GM13977 (cell line): ENCODE measurements at regions not wholly inside any gene's neighbourhood (a gene's known extent, or its start where the extent isn't known, plus 50 kb on each side); places are given as distances from the start of the nearest gene placed in this dataset.
"Not testable (repeated sequence)": the region's sequence is repeated elsewhere in the genome, so short reads cannot be mapped to it uniquely, and the experiment has no call there.

ENCODE experiments used
- DNase-seq: peaks from one replicate; pipeline ENCODE4 v3.0.0; 2012; ENCODE audit warnings: low spot score
- in situ Hi-C: fragments of 300-500 bp; cut with MboI; formaldehyde crosslinking; loops from one replicate; pipeline ENCODE4 v1.12.0; 2022; ENCODE audit warnings: low sequenced_read_pairs, low pct_unique_long_range_greater_than_20kb, mixed read lengths, inconsistent platforms; ENCODE audit not compliant: unreplicated experiment
- TF ChIP-seq, protein P1 (sequence below): IDR thresholded peaks from 2 replicates; pipeline ENCODE4 v1.5.1; 2012; ENCODE audit warnings: mild to moderate bottlenecking, control low read depth; ENCODE audit not compliant: insufficient read depth; ENCODE audit errors: extremely low read depth, missing control alignments

- in situ Hi-C loops, result no loop called here
- DNase-seq, result no peak
- TF ChIP-seq, protein P1, sequence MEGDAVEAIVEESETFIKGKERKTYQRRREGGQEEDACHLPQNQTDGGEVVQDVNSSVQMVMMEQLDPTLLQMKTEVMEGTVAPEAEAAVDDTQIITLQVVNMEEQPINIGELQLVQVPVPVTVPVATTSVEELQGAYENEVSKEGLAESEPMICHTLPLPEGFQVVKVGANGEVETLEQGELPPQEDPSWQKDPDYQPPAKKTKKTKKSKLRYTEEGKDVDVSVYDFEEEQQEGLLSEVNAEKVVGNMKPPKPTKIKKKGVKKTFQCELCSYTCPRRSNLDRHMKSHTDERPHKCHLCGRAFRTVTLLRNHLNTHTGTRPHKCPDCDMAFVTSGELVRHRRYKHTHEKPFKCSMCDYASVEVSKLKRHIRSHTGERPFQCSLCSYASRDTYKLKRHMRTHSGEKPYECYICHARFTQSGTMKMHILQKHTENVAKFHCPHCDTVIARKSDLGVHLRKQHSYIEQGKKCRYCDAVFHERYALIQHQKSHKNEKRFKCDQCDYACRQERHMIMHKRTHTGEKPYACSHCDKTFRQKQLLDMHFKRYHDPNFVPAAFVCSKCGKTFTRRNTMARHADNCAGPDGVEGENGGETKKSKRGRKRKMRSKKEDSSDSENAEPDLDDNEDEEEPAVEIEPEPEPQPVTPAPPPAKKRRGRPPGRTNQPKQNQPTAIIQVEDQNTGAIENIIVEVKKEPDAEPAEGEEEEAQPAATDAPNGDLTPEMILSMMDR, result no peak
Observed at GRCh38 chr16:47907109-47907508, 248.7 kb downstream of the ABCC12 start.

DNA sequence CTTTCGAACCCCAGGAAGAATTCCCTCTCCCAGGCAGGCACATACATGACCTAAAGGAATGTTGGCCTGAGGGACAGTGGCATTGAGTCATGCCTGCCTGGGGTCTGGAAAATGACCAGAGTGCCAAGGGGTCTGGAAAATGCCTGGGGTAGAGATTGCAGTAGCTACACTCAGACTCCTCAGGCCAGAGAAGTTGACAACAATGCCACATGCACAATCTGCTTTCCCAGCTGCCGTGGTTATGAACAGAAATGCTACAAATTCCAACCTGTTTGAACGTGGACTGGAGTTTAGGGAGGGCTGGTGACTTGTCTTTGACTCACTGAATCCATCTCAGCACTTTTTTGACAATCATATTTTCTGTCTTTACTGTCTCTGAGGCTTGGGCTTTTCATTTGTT is 250.0 kb downstream of the ABCC12 start:
- TF ChIP-seq, protein P1, result no peak
- in situ Hi-C loops, result no loop called here
- DNase-seq, result no peak

DNA sequence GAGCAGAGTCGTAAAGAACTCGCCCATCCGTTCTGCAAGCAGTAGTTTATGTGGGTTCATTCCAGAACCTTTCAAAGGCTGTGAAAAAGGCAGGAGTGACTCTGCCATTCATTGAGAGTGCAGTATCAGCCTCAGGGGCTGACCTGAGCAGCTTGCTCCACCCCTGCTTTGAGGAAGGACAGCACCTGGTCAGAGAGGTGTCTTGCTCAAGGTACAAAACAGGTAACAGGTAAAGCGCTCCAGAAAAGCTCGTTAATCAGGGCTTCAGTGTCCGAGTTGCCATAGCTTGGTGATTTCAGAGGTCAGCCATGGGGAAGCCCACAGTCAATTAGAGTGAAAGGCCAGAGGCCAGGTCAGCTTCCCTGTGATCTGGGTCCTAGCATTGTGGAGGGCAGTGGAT is 251.1 kb downstream of the ABCC12 start:
- no peak for DNase-seq
- TF ChIP-seq, protein P1, result no peak
- in situ Hi-C loops, result no loop called here

DNA sequence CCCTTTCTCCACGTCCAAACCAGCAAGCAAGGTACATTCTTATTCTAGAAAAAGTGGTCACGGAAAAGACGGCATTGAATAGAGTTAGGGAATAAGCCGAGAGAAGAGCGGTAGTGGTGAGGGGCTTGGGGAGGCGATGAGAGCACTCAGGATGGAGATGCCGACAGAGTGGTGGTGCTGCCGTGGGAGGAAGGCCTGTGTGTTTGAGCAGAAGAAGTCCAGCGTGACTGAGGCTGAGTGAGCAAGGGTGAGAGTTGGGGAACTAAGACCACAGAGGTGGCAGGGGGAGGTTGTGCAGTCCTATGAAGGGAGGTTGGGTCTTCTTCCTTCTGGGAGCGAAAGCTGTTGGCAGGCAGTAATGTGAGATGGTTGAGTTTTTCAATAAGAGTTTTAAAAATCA is 252.3 kb downstream of the ABCC12 start:
- in situ Hi-C loops, result no loop called here
- no peak for DNase-seq
- TF ChIP-seq, protein P1, result no peak

DNA sequence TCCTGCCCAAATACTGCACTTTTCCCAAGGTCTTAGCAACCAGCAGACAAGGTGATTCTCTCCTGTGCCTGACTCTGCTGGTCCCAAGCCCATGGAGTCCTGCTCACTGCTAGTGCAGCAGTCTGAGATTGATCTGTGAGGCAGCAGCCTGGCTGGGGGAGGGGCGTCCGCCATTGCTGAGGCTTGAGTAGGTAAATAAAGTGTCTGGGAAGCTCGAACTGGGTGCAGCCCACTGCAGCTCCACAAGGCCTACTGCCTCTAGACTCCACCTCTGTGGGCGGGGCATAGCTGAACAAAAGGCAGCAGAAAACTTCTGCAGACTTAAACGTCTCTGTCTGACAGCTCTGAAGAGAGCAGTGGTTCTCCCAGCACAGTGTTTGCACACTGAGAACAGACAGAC is 258.7 kb downstream of the ABCC12 start:
- in situ Hi-C loops, DNase-seq: not testable (repeated sequence)

DNA sequence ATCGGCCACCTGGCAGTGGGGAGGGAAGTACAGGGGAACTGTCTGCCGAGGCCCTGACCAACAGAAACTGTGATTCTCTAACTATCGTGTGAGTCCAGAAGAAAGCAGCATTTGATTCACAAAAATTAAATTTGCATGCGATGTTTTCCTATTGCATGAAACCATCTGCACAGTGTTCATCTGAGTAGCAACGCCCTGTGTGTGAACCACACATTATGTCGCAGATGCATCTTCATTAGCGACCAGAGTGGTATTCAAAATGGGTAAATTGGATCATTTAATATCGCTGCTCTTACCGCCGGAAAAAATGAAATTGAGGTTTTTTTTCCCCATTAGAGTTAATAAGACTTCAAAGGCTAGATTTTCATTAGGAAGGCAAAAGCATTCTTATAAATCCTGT is 260.6 kb downstream of the ABCC12 start:
- in situ Hi-C loops, result no loop called here
- TF ChIP-seq, protein P1, result no peak
- no peak for DNase-seq

DNA sequence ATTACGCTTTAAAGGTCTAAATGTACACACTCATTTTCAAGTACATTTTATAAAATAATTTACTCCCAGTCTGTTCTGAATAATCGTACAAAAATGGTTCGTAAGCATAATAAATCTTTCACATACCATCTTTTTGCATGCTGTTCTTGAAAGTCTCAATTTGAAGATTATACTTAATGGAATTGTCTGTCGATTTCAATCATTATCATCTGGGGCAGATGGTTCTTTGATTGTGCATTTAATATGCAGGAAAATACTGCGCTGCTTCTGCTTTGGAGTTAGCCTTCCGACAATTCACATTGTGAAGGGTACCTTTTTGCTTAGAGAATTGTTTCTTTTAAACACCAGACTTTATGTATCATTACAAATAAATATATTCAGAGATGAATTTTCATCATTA is 262.8 kb downstream of the ABCC12 start:
- in situ Hi-C loops, result no loop called here
- DNase-seq, result no peak
- TF ChIP-seq, protein P1, result no peak
